PFSK-1 (cell line): ENCODE measurements at regions not wholly inside any gene's neighbourhood (a gene's known extent, or its start where the extent isn't known, plus 50 kb on each side); places are given as distances from the start of the nearest gene placed in this dataset.

Experiments
- POLR2AphosphoS5 ChIP-seq: IDR thresholded peaks from 2 replicates; pipeline ENCODE4 v1.6.1; 2012; ENCODE audit warnings: low read depth, mild to moderate bottlenecking, control low read depth, low read length, moderate library complexity
- TAF1 ChIP-seq: IDR thresholded peaks from 2 replicates; pipeline ENCODE4 v1.6.1; 2012; ENCODE audit warnings: low read length, control low read depth, borderline replicate concordance; ENCODE audit not compliant: insufficient read depth
- TF ChIP-seq, protein P1 (sequence below), 2 experiments: IDR thresholded peaks; 2 replicates each; pipeline versions ENCODE4 v1.6.1 to v1.8.0; 2011 to 2012; ENCODE audit warnings: low read depth in 2 of 2, low read length in 2 of 2, control low read depth in 1 of 2, inconsistent platforms in 1 of 2, mild to moderate bottlenecking in 1 of 2, moderate library complexity in 1 of 2; ENCODE audit not compliant: insufficient read depth in 1 of 2

DNA sequence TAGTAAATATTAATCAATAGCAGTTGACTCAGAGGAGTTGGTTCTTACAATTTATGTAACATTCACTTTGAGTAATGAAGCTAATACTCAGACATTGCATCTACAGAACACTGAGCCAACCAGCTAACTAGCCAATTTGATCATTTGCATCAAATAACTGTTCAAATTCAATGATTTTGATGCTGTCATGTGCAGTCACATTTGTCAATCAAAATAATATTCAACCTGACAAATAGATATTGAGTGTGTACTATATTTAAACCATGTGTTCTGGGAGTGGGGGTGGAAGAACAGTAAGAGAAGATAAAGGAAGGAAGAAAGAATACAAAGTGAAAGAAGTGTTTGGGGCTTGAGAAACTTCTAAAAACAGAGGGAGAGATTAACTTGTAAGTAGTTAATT is 277.2 kb upstream of the ARHGEF26 start:
- TF ChIP-seq TAF1: no peak
- TF ChIP-seq, protein P1, sequence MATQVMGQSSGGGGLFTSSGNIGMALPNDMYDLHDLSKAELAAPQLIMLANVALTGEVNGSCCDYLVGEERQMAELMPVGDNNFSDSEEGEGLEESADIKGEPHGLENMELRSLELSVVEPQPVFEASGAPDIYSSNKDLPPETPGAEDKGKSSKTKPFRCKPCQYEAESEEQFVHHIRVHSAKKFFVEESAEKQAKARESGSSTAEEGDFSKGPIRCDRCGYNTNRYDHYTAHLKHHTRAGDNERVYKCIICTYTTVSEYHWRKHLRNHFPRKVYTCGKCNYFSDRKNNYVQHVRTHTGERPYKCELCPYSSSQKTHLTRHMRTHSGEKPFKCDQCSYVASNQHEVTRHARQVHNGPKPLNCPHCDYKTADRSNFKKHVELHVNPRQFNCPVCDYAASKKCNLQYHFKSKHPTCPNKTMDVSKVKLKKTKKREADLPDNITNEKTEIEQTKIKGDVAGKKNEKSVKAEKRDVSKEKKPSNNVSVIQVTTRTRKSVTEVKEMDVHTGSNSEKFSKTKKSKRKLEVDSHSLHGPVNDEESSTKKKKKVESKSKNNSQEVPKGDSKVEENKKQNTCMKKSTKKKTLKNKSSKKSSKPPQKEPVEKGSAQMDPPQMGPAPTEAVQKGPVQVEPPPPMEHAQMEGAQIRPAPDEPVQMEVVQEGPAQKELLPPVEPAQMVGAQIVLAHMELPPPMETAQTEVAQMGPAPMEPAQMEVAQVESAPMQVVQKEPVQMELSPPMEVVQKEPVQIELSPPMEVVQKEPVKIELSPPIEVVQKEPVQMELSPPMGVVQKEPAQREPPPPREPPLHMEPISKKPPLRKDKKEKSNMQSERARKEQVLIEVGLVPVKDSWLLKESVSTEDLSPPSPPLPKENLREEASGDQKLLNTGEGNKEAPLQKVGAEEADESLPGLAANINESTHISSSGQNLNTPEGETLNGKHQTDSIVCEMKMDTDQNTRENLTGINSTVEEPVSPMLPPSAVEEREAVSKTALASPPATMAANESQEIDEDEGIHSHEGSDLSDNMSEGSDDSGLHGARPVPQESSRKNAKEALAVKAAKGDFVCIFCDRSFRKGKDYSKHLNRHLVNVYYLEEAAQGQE (IDR thresholded peaks at IDR 0.05; ENCODE audit: insufficient read depth in 1 of 2, low read depth in 2 of 2, low read length in 2 of 2): no peak
- no peak for TF ChIP-seq POLR2AphosphoS5
